Tibial nerve (tissue), 4 donors: ENCODE measurements at regions not wholly inside any gene's neighbourhood (a gene's known extent, or its start where the extent isn't known, plus 50 kb on each side); places are given as distances from the start of the nearest gene placed in this dataset.

ENCODE experiments used
- DNase-seq, 2 donors: peaks; one replicate each; pipeline ENCODE4 v3.0.0-alpha.2; 2019; ENCODE audit warnings: low spot score in 2 of 2
- H3K27ac ChIP-seq, 4 donors: fragments of 200-600 bp; sonication (generic) in 3 of 4; one replicate each; pipeline ENCODE4 v1.5.1; 2017 to 2019; ENCODE audit warnings: mild to moderate bottlenecking in 1 of 4
- H3K27me3 ChIP-seq, 2 donors: fragments of 200-600 bp; sonication (generic) in 1 of 2; one replicate each; pipeline versions ENCODE4 v1.5.1 to v1.6.0; 2017 to 2019
- H3K36me3 ChIP-seq, 3 donors: fragments of 200-600 bp; sonication (generic); one replicate each; pipeline ENCODE4 v1.5.1; 2018 to 2019
- H3K4me1 ChIP-seq, 4 donors: fragments of 200-600 bp; sonication (generic) in 3 of 4; one replicate each; pipeline ENCODE4 v1.5.1; 2017 to 2019
- H3K4me3 ChIP-seq, 4 donors: fragments of 200-600 bp; sonication (generic) in 3 of 4; one replicate each; pipeline ENCODE4 v1.5.1; 2017 to 2019; ENCODE audit warnings: mild to moderate bottlenecking in 1 of 4, moderate library complexity in 1 of 4
- H3K9me3 ChIP-seq, 4 donors: fragments of 200-600 bp; sonication (generic) in 3 of 4; one replicate each; pipeline ENCODE4 v1.5.1; 2017 to 2019
- CTCF ChIP-seq, 5 experiments: fragments of 200-600 bp in 3 of 5; fragments of 450-650 bp in 2 of 5; sonication (generic) in 3 of 5; IDR thresholded peaks; one replicate each; pipeline ENCODE4 v1.5.1; 2016 to 2019; ENCODE audit warnings: antibody characterized with exemption in 5 of 5, mild to moderate bottlenecking in 3 of 5, moderate library complexity in 2 of 5
- EP300 ChIP-seq, 2 donors: sonication (generic); formaldehyde crosslinking; IDR thresholded peaks; one replicate each; pipeline ENCODE4 v1.6.1; 2017; ENCODE audit warnings: antibody characterized with exemption in 2 of 2, mild to moderate bottlenecking in 1 of 2
- POLR2A ChIP-seq, 2 donors: fragments of 450-650 bp; IDR thresholded peaks; one replicate each; pipeline ENCODE4 v1.6.1; 2017; ENCODE audit warnings: antibody characterized with exemption in 2 of 2, mild to moderate bottlenecking in 2 of 2, moderate library complexity in 2 of 2
- WGBS, 2 donors: methylation state at CpG; one replicate each; pipeline ENCODE4 v1.1.5; 2018; 5-methylcytosine and 5-hydroxymethylcytosine counted together

- Histone ChIP-seq H3K27me3 (no peaks in the 10 kb centered on the region), H3K4me3 (no peak overlapping the region), H3K27ac (no peak overlapping the region), H3K4me1 (peaks cover 0 to 15% (median 0%) of the 10 kb centered on the region in 4 donors), H3K9me3 (no peaks in the 10 kb centered on the region), H3K36me3 (peaks cover 0 to 8% (median 0%) of the 10 kb centered on the region in 3 donors)
- DNase-seq = no peak
- no peak for TF ChIP-seq CTCF (IDR thresholded peaks at IDR 0.05)
- no peak for TF ChIP-seq EP300 (IDR thresholded peaks at IDR 0.05)
- no peak for TF ChIP-seq POLR2A (IDR thresholded peaks at IDR 0.05)
- 53 to 76% methylated on average over 4 of the region's 4 CpGs for WGBS, 2 donors
Observed at GRCh38 chr15:96117270-96117669, 213.2 kb upstream of the NR2F2 start.

- TF ChIP-seq EP300 (IDR thresholded peaks at IDR 0.05) = no peak
- no peak for TF ChIP-seq POLR2A (IDR thresholded peaks at IDR 0.05)
- no peak for TF ChIP-seq CTCF (IDR thresholded peaks at IDR 0.05)
- 85 to 86% methylated on average over 12 of the region's 12 CpGs for WGBS, 2 donors
Observed at GRCh38 chr15:96119734-96120133, 210.8 kb upstream of the NR2F2 start.

GRCh38 chr15:96121086-96121920, 209.2 kb upstream of the NR2F2 start:
- Histone ChIP-seq H3K4me3 (no peak overlapping the region), H3K4me1 (peaks cover 0 to 15% (median 0%) of the 10 kb centered on the region in 4 donors), H3K27ac (peak overlapping the region in 2 of 4 donors; percentile 10 to 17), H3K27me3 (no peaks in the 10 kb centered on the region), H3K36me3 (peaks cover 0 to 29% (median 0%) of the 10 kb centered on the region in 3 donors), H3K9me3 (no peaks in the 10 kb centered on the region)
- TF ChIP-seq EP300 (IDR thresholded peaks at IDR 0.05) (no peak), CTCF (IDR thresholded peaks at IDR 0.05) (no peak), POLR2A (IDR thresholded peaks at IDR 0.05) (no peak)
- WGBS, 2 donors = 54 to 61% methylated on average over 12 of the region's 12 CpGs
- no peak for DNase-seq

More at GRCh38 chr15:96119734-96120133, 210.8 kb upstream of the NR2F2 start:
- H3K9me3 ChIP-seq = no peaks in the 10 kb centered on the region
- H3K36me3 ChIP-seq = peaks cover 0 to 15% (median 0%) of the 10 kb centered on the region in 3 donors
- peaks cover 0 to 15% (median 0%) of the 10 kb centered on the region in 4 donors for H3K4me1 ChIP-seq
- no peak overlapping the region for H3K4me3 ChIP-seq
- H3K27ac ChIP-seq = no peak overlapping the region
- H3K27me3 ChIP-seq = no peaks in the 10 kb centered on the region
- DNase-seq = no peak

- Histone ChIP-seq H3K9me3 (no peaks in the 10 kb centered on the region), H3K36me3 (peaks cover 0 to 29% (median 0%) of the 10 kb centered on the region in 3 donors), H3K27ac (no peak overlapping the region), H3K4me1 (peaks cover 0 to 15% (median 0%) of the 10 kb centered on the region in 4 donors), H3K27me3 (no peaks in the 10 kb centered on the region), H3K4me3 (no peak overlapping the region)
- TF ChIP-seq CTCF (IDR thresholded peaks at IDR 0.05) = no peak
- no peak for TF ChIP-seq POLR2A (IDR thresholded peaks at IDR 0.05)
- no peak for TF ChIP-seq EP300 (IDR thresholded peaks at IDR 0.05)
- 77 to 82% methylated on average over 5 of the region's 5 CpGs for WGBS, 2 donors
- DNase-seq = no peak
Observed at GRCh38 chr15:96122077-96123027, 208.1 kb upstream of the NR2F2 start.
